CD14-positive monocyte (primary cell): ENCODE measurements at regions not wholly inside any gene's neighbourhood (a gene's known extent, or its start where the extent isn't known, plus 50 kb on each side); places are given as distances from the start of the nearest gene placed in this dataset.

Source experiments
- DNase-seq, 3 donors: peaks; one replicate each; pipeline ENCODE4 v3.0.0-alpha.2; 2011 to 2022
- H2AFZ ChIP-seq: 2 replicates; pipeline ENCODE4 v1.6.0; 2012; ENCODE audit warnings: mild to moderate bottlenecking, low read depth, low read length, inconsistent platforms; ENCODE audit not compliant: insufficient read depth, poor library complexity, severe bottlenecking
- H3K27ac ChIP-seq, 2 donors: 1 replicate in 1 of 2; 2 replicates in 1 of 2; pipeline ENCODE4 v1.5.1; 2012 to 2013; ENCODE audit warnings: low read length in 2 of 2, control low read depth in 1 of 2, inconsistent platforms in 1 of 2, low read depth in 1 of 2, mild to moderate bottlenecking in 1 of 2
- H3K27me3 ChIP-seq, 2 donors: one replicate each; pipeline versions ENCODE4 v1.6.0 to v1.6.1; 2011 to 2013; ENCODE audit warnings: low read length in 2 of 2; ENCODE audit not compliant: control insufficient read depth in 2 of 2, insufficient read depth in 2 of 2
- H3K36me3 ChIP-seq, 2 donors: replicated peaks in 1 of 2; 1 replicate in 1 of 2; 2 replicates in 1 of 2; pipeline versions ENCODE4 v1.5.1 to v1.6.1; 2012 to 2013; ENCODE audit warnings: low read length in 2 of 2, control low read depth in 1 of 2, inconsistent platforms in 1 of 2, mild to moderate bottlenecking in 1 of 2; ENCODE audit not compliant: insufficient read depth in 2 of 2, control insufficient read depth in 1 of 2
- H3K4me1 ChIP-seq, 2 donors: 1 replicate in 1 of 2; 2 replicates in 1 of 2; pipeline versions ENCODE4 v1.5.1 to v1.6.1; 2012 to 2013; ENCODE audit warnings: low read length in 2 of 2, control low read depth in 1 of 2, inconsistent platforms in 1 of 2, mild to moderate bottlenecking in 1 of 2, moderate library complexity in 1 of 2; ENCODE audit not compliant: insufficient read depth in 2 of 2, control insufficient read depth in 1 of 2
- H3K4me2 ChIP-seq: replicated peaks from 2 replicates; pipeline ENCODE3; 2012; ENCODE audit warnings: low read length, moderate library complexity, mild to moderate bottlenecking; ENCODE audit not compliant: poor library complexity, severe bottlenecking; ENCODE audit errors: extremely low read depth
- H3K4me3 ChIP-seq, 3 experiments: fragments of 200-600 bp in 1 of 3; sonication (generic) in 1 of 3; replicated peaks in 1 of 3; 1 replicate in 2 of 3; 2 replicates in 1 of 3; pipeline ENCODE4 v1.5.1; 2011 to 2013; ENCODE audit warnings: low read length in 3 of 3, mild to moderate bottlenecking in 3 of 3, control low read depth in 2 of 3, low read depth in 2 of 3, inconsistent platforms in 1 of 3, moderate library complexity in 1 of 3
- H3K79me2 ChIP-seq: 2 replicates; pipeline ENCODE4 v1.6.0; 2012; ENCODE audit warnings: mild to moderate bottlenecking, control low read depth, inconsistent platforms, low read length, moderate library complexity; ENCODE audit not compliant: insufficient read depth
- H3K9ac ChIP-seq: 2 replicates; pipeline ENCODE4 v1.6.0; 2017; ENCODE audit warnings: low read length, mild to moderate bottlenecking; ENCODE audit not compliant: insufficient read depth, poor library complexity, severe bottlenecking
- H3K9me3 ChIP-seq, 2 donors: replicated peaks in 1 of 2; 1 replicate in 1 of 2; 2 replicates in 1 of 2; pipeline versions ENCODE4 v1.5.1 to v1.6.1; 2012 to 2013; ENCODE audit warnings: low read length in 2 of 2, control low read depth in 1 of 2; ENCODE audit not compliant: control insufficient read depth in 1 of 2, insufficient read depth in 1 of 2
- H4K20me1 ChIP-seq: 2 replicates; pipeline ENCODE4 v1.6.0; 2012; ENCODE audit warnings: mild to moderate bottlenecking, low read length, control low read depth, moderate library complexity; ENCODE audit not compliant: insufficient read depth
- H3K27ac Mint-ChIP-seq, 7 donors: one replicate each; pipeline ENCODE4 v1.8.0; 2020; ENCODE audit warnings: mild to moderate bottlenecking in 7 of 7, mixed read lengths in 7 of 7, moderate library complexity in 6 of 7, inconsistent platforms in 2 of 7
- H3K27me3 Mint-ChIP-seq, 3 donors: one replicate each; pipeline ENCODE4 v1.8.0; 2021 to 2022; ENCODE audit warnings: low read depth in 3 of 3, mild to moderate bottlenecking in 3 of 3, mixed read lengths in 3 of 3, moderate library complexity in 3 of 3, inconsistent platforms in 1 of 3
- H3K36me3 Mint-ChIP-seq, 2 donors: one replicate each; pipeline ENCODE4 v1.8.0; 2020; ENCODE audit warnings: mixed read lengths in 2 of 2, inconsistent platforms in 1 of 2, mild to moderate bottlenecking in 1 of 2
- H3K4me1 Mint-ChIP-seq: one replicate; pipeline ENCODE4 v1.8.0; 2020; ENCODE audit warnings: mild to moderate bottlenecking, mixed read lengths
- H3K4me3 Mint-ChIP-seq, 2 donors: one replicate each; pipeline ENCODE4 v1.8.0; 2020; ENCODE audit warnings: mild to moderate bottlenecking in 2 of 2, mixed read lengths in 2 of 2, moderate library complexity in 1 of 2
- H3K9me3 Mint-ChIP-seq, 7 donors: one replicate each; pipeline ENCODE4 v1.8.0; 2020 to 2022; ENCODE audit warnings: mixed read lengths in 7 of 7, mild to moderate bottlenecking in 6 of 7, moderate library complexity in 6 of 7, inconsistent platforms in 2 of 7
- CTCF ChIP-seq: fragments of 200-600 bp; IDR thresholded peaks from one replicate; pipeline ENCODE4 v1.8.0; 2022; ENCODE audit warnings: antibody characterized with exemption, mild to moderate bottlenecking
- WGBS: methylation state at CpG from one replicate; pipeline ENCODE4 v1.1.5; 2013; ENCODE audit warnings: missing lambda C conversion rate; ENCODE audit not compliant: insufficient coverage; 5-methylcytosine and 5-hydroxymethylcytosine counted together
- intact Hi-C, 2 donors: fragments of 100-400 bp; cut with micrococcal nuclease; formaldehyde crosslinking; loops; one replicate each; pipeline versions ENCODE4 v1.15.0 to v1.15.1; 2023

GRCh38 chr22:47356511-47357011, 594.1 kb downstream of the TBC1D22A start:
- TF ChIP-seq CTCF = no peak
- H3K4me2 ChIP-seq = no peak overlapping the region
- H3K27ac ChIP-seq = no peak overlapping the region
- DNase-seq = no peak
- no peaks in the 10 kb centered on the region for H4K20me1 ChIP-seq
- Mint-ChIP-seq H3K36me3 (no peaks in the 10 kb centered on the region), H3K9me3 (peaks cover 5 to 14% (median 8%) of the 10 kb centered on the region in 7 donors), H3K4me3 (no peak overlapping the region), H3K27me3 (peaks cover 0 to 4% (median 0%) of the 10 kb centered on the region in 3 donors), H3K4me1 (no peaks in the 10 kb centered on the region), H3K27ac (peak overlapping the region in 1 of 7 donors; percentile 32)
- intact Hi-C loops = no loop called here
- H3K4me1 ChIP-seq = no peaks in the 10 kb centered on the region
- no peak overlapping the region for H3K4me3 ChIP-seq
- peaks cover 5 to 11% of the 10 kb centered on the region in 2 donors for H3K9me3 ChIP-seq
- H2AFZ ChIP-seq = no peak overlapping the region
- H3K36me3 ChIP-seq = no peaks in the 10 kb centered on the region
- H3K79me2 ChIP-seq = no peaks in the 10 kb centered on the region
- no peak overlapping the region for H3K9ac ChIP-seq
- WGBS = 83% methylated on average over 5 of the region's 5 CpGs
- no peaks in the 10 kb centered on the region for H3K27me3 ChIP-seq

- H3K9me3 ChIP-seq = peaks cover 4 to 11% of the 10 kb centered on the region in 2 donors
- no peaks in the 10 kb centered on the region for H3K27me3 ChIP-seq
- no peak overlapping the region for H2AFZ ChIP-seq
- Mint-ChIP-seq H3K27me3 (peaks cover 0 to 6% (median 0%) of the 10 kb centered on the region in 3 donors), H3K4me3 (no peak overlapping the region), H3K9me3 (peaks cover 8 to 11% (median 9%) of the 10 kb centered on the region in 7 donors), H3K4me1 (no peaks in the 10 kb centered on the region), H3K36me3 (no peaks in the 10 kb centered on the region), H3K27ac (no peak overlapping the region)
- intact Hi-C loops = no loop called here
- H3K4me3 ChIP-seq = no peak overlapping the region
- no peaks in the 10 kb centered on the region for H3K4me1 ChIP-seq
- H3K36me3 ChIP-seq = no peaks in the 10 kb centered on the region
- H3K9ac ChIP-seq = no peak overlapping the region
- H3K79me2 ChIP-seq = no peaks in the 10 kb centered on the region
- no peak for TF ChIP-seq CTCF
- no peak overlapping the region for H3K27ac ChIP-seq
- WGBS = 92% methylated on average over 13 of the region's 13 CpGs
- DNase-seq = no peak
- H3K4me2 ChIP-seq = no peak overlapping the region
- H4K20me1 ChIP-seq = no peaks in the 10 kb centered on the region
These were observed 593.5 kb downstream of the TBC1D22A start for GRCh38 chr22:47355776-47356510.
